SU-DHL-6 (cell line): ENCODE measurements at regions not wholly inside any gene's neighbourhood (a gene's known extent, or its start where the extent isn't known, plus 50 kb on each side); places are given as distances from the start of the nearest gene placed in this dataset.

Experiments used
- H2AFZ ChIP-seq: fragments of 200-600 bp; sonication (generic); 2 replicates; pipeline ENCODE4 v1.6.1; 2014; ENCODE audit warnings: low read depth, mild to moderate bottlenecking, moderate library complexity, mixed read lengths, antibody characterized with exemption, low read length; ENCODE audit not compliant: severe bottlenecking
- H3F3A ChIP-seq: fragments of 200-600 bp; shearing (Covaris generic); 2 replicates; pipeline ENCODE4 v1.6.0; 2016; ENCODE audit warnings: antibody characterized with exemption, mild to moderate bottlenecking; ENCODE audit not compliant: insufficient read depth
- H3K27ac ChIP-seq: fragments of 200-600 bp; sonication (generic); 2 replicates; pipeline ENCODE4 v1.5.1; 2016; ENCODE audit warnings: low read depth, mild to moderate bottlenecking, low read length, moderate library complexity, mixed read lengths
- H3K27me3 ChIP-seq: fragments of 200-600 bp; sonication (generic), shearing (Covaris generic); 2 replicates; pipeline ENCODE4 v1.6.0; 2014; ENCODE audit warnings: mild to moderate bottlenecking, low read length
- H3K36me3 ChIP-seq: fragments of 200-600 bp; sonication (generic); 2 replicates; pipeline ENCODE4 v1.6.1; 2014; ENCODE audit warnings: mild to moderate bottlenecking, low read length, mixed read lengths
- H3K4me2 ChIP-seq: fragments of 300-600, 200-600 bp; shearing (Covaris generic), sonication (generic); 2 replicates; pipeline ENCODE4 v1.6.0; 2014; ENCODE audit warnings: low read length, low read depth, mild to moderate bottlenecking; ENCODE audit not compliant: poor library complexity, severe bottlenecking
- H3K4me3 ChIP-seq: fragments of 200-600 bp; sonication (generic); 2 replicates; pipeline ENCODE4 v1.5.1; 2014; ENCODE audit warnings: antibody characterized with exemption, low read length, mild to moderate bottlenecking, mixed read lengths; ENCODE audit not compliant: insufficient read depth, poor library complexity, severe bottlenecking
- H3K79me2 ChIP-seq: fragments of 200-600 bp; sonication (generic); 2 replicates; pipeline ENCODE4 v1.6.1; 2014; ENCODE audit warnings: mild to moderate bottlenecking, low read length, moderate library complexity; ENCODE audit not compliant: insufficient read depth
- H3K9ac ChIP-seq: fragments of 200-600 bp; sonication (generic); 2 replicates; pipeline ENCODE4 v1.7.0; 2014; ENCODE audit warnings: mild to moderate bottlenecking, low read length
- H3K9me2 ChIP-seq: fragments of 200-600 bp; sonication (generic); replicated peaks from 2 replicates; pipeline ENCODE4 v1.6.1; 2014; ENCODE audit warnings: low read length; ENCODE audit not compliant: insufficient read depth
- H3K9me3 ChIP-seq: fragments of 200-600 bp; sonication (generic); 2 replicates; pipeline ENCODE4 v1.6.1; 2014; ENCODE audit warnings: low read length, mixed read lengths; ENCODE audit not compliant: insufficient read depth
- H4K20me1 ChIP-seq: fragments of 200-600 bp; sonication (generic); 2 replicates; pipeline ENCODE4 v1.6.1; 2014; ENCODE audit warnings: low read depth, mild to moderate bottlenecking, antibody characterized with exemption, low read length, moderate library complexity, mixed read lengths
- CTCF ChIP-seq: fragments of 200-600 bp; sonication (generic); IDR thresholded peaks from one replicate; pipeline ENCODE4 v1.5.1; 2017; ENCODE audit warnings: antibody characterized with exemption, mild to moderate bottlenecking, low read length, moderate library complexity; ENCODE audit not compliant: insufficient read depth, poor library complexity, severe bottlenecking
- EZH2phosphoT487 ChIP-seq: fragments of 200-600 bp; sonication (generic), shearing (Covaris generic); conservative IDR thresholded peaks from 2 replicates; pipeline ENCODE4 v1.6.1; 2018; ENCODE audit warnings: mild to moderate bottlenecking, antibody characterized with exemption, low read length, moderate library complexity, mixed read lengths

- Histone ChIP-seq H2AFZ (no peak overlapping the region), H3K9me3 (no peaks in the 10 kb centered on the region), H3F3A (no peaks in the 10 kb centered on the region), H3K79me2 (no peaks in the 10 kb centered on the region), H3K9me2 (no peaks in the 10 kb centered on the region), H3K36me3 (no peaks in the 10 kb centered on the region), H3K9ac (no peak overlapping the region), H3K4me3 (no peak overlapping the region), H3K4me2 (no peak overlapping the region), H3K27ac (no peak overlapping the region), H4K20me1 (no peaks in the 10 kb centered on the region), H3K27me3 (no peaks in the 10 kb centered on the region)
- TF ChIP-seq EZH2phosphoT487 (no peak), CTCF (no peak)
These were observed 295.7 kb downstream of the FBXW7 start for GRCh38 chr4:152240232-152240631.

GRCh38 chr4:152239216-152239615 is 296.7 kb downstream of the FBXW7 start:
- Histone ChIP-seq H3K36me3 (no peaks in the 10 kb centered on the region), H3K27ac (no peak overlapping the region), H2AFZ (no peak overlapping the region), H3K9me2 (no peaks in the 10 kb centered on the region), H3K4me3 (no peak overlapping the region), H3K9ac (no peak overlapping the region), H4K20me1 (no peaks in the 10 kb centered on the region), H3K27me3 (no peaks in the 10 kb centered on the region), H3K9me3 (no peaks in the 10 kb centered on the region), H3K79me2 (no peaks in the 10 kb centered on the region), H3F3A (no peaks in the 10 kb centered on the region), H3K4me2 (no peak overlapping the region)
- no peak for TF ChIP-seq EZH2phosphoT487
- TF ChIP-seq CTCF, result no peak

- H3K36me3 ChIP-seq, result no peaks in the 10 kb centered on the region
- no peak overlapping the region for H3K4me3 ChIP-seq
- H3K27me3 ChIP-seq, result no peaks in the 10 kb centered on the region
- TF ChIP-seq EZH2phosphoT487 (no peak), CTCF (no peak)
- H3K27ac ChIP-seq, result no peak overlapping the region
- H2AFZ ChIP-seq, result no peak overlapping the region
- H3K79me2 ChIP-seq, result no peaks in the 10 kb centered on the region
- H4K20me1 ChIP-seq, result no peaks in the 10 kb centered on the region
- no peaks in the 10 kb centered on the region for H3F3A ChIP-seq
- no peak overlapping the region for H3K4me2 ChIP-seq
- H3K9me3 ChIP-seq, result no peaks in the 10 kb centered on the region
- no peaks in the 10 kb centered on the region for H3K9me2 ChIP-seq
- no peak overlapping the region for H3K9ac ChIP-seq
These were observed 299.3 kb downstream of the FBXW7 start for GRCh38 chr4:152236519-152237056.
